Ovary (tissue), 7 donors: ENCODE measurements at regions not wholly inside any gene's neighbourhood (a gene's known extent, or its start where the extent isn't known, plus 50 kb on each side); places are given as distances from the start of the nearest gene placed in this dataset.

ENCODE experiments used
- DNase-seq, 5 donors: peaks; one replicate each; pipeline ENCODE4 v3.0.0-alpha.2; 2019 to 2020
- H3K27ac ChIP-seq, 2 donors: fragments of 200-600 bp; one replicate each; pipeline versions ENCODE4 v1.5.1 to v1.8.0; 2019 to 2022
- H3K27me3 ChIP-seq: fragments of 200-600 bp; one replicate; pipeline ENCODE4 v1.8.0; 2022
- H3K36me3 ChIP-seq: fragments of 200-600 bp; sonication (generic); one replicate; pipeline ENCODE4 v1.5.1; 2019
- H3K4me1 ChIP-seq: one replicate; pipeline ENCODE4 v1.8.1; 2013; ENCODE audit warnings: mild to moderate bottlenecking, moderate library complexity; ENCODE audit not compliant: insufficient read depth
- H3K4me3 ChIP-seq: fragments of 200-600 bp; sonication (generic); one replicate; pipeline ENCODE4 v1.5.1; 2017
- H3K9me3 ChIP-seq, 2 donors: fragments of 200-600 bp in 1 of 2; sonication (generic) in 1 of 2; one replicate each; pipeline versions ENCODE4 v1.5.1 to v1.8.1; 2013 to 2019; ENCODE audit warnings: mild to moderate bottlenecking in 1 of 2, moderate library complexity in 1 of 2
- CTCF ChIP-seq, 3 donors: fragments of 450-650 bp in 2 of 3; fragments of 200-600 bp in 1 of 3; IDR thresholded peaks; one replicate each; pipeline versions ENCODE4 v1.5.1 to v1.8.0; 2016 to 2022; ENCODE audit warnings: antibody characterized with exemption in 3 of 3, mild to moderate bottlenecking in 1 of 3
- EP300 ChIP-seq: sonication (generic); formaldehyde crosslinking; IDR thresholded peaks from one replicate; pipeline ENCODE4 v1.6.1; 2017; ENCODE audit warnings: antibody characterized with exemption
- POLR2A ChIP-seq: fragments of 450-650 bp; IDR thresholded peaks from one replicate; pipeline ENCODE4 v1.6.1; 2017; ENCODE audit warnings: antibody characterized with exemption, mild to moderate bottlenecking, moderate library complexity
- WGBS, 3 donors: extraction: QIAGEN DNeasy Blood & Tissue Kit in 1 of 3; methylation state at CpG; one replicate each; pipeline versions ENCODE4 v1.1.5 to v1.1.7; 2013 to 2017; 5-methylcytosine and 5-hydroxymethylcytosine counted together
- intact Hi-C, 4 donors: fragments of 100-400 bp; cut with DNase I; formaldehyde crosslinking; loops; one replicate each; pipeline versions ENCODE4 v1.11.0 to v1.15.1; 2022 to 2023
- donor health status: DM: no; HTN: no; CAD: no; lungs with moderate emphysema.
- donor health status: DM: no; HTN: no; CAD: no.
- donor health status: Bipolar disorder and iron deficiency.
- donor health status: DM: no; HTN: no; CAD: no.
- donor health status: DM: yes; HTN: yes; CAD: no.

DNA sequence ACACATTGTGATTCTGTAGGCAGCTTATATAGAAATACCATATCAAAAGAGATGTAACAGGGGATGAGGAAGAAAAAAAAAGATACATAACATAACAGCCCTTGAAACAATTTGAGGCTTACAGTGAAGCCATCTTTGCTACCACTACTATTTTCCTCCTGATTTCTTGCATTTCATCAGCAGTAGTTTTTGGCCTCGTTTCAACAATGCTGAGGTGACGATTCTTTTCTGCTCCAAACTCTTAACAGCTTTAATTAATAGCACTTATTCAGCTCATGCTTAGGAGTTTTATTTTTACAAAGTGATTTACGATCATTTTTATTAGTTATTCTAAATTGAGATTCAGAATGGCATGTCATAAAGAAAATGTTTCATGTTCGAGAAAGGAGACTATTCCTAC is 163.2 kb downstream of the DCK start:
- no peak for DNase-seq
- TF ChIP-seq POLR2A = no peak
- TF ChIP-seq EP300 = no peak
- no peak for TF ChIP-seq CTCF (IDR thresholded peaks at IDR 0.05)
- WGBS, 3 donors = 14 to 24% (median 18%) methylated on average over 4 of the region's 4 CpGs
- no peaks in the 10 kb centered on the region for H3K4me1 ChIP-seq
- H3K9me3 ChIP-seq = no peaks in the 10 kb centered on the region
- H3K27ac ChIP-seq = no peak overlapping the region
- intact Hi-C loops = no loop called here
- H3K36me3 ChIP-seq = no peaks in the 10 kb centered on the region
- no peaks in the 10 kb centered on the region for H3K27me3 ChIP-seq
- H3K4me3 ChIP-seq = no peak overlapping the region

DNA sequence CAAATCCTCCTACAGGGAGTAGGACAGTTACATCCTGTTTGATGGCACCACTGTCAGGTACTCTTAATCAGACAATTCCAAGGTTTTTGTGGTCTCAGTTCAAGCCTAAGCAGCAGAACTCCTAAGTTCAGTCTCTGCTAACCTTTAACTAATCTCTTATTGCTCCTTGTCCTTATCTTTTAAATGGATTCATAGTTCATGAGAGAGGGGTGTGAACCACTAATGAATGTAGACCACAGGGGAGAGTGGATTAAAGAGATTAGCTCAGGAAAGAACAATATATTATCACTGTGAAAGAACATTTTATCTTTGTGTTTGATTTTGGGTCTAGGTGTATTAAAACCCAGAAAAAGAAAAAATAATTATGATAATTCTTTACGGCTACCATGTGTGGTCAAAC is 168.9 kb downstream of the DCK start:
- intact Hi-C loops = no loop called here
- DNase-seq = no peak
- Histone ChIP-seq H3K9me3 (no peaks in the 10 kb centered on the region), H3K27ac (no peak overlapping the region), H3K36me3 (no peaks in the 10 kb centered on the region), H3K4me1 (no peaks in the 10 kb centered on the region), H3K4me3 (no peak overlapping the region), H3K27me3 (no peaks in the 10 kb centered on the region)
- WGBS, 3 donors = 87 to 97% (median 95%) methylated on average over 1 of the region's 1 CpG
- TF ChIP-seq EP300 = no peak

GRCh38 chr4:71163317-71163716 is 169.9 kb downstream of the DCK start:
- no peaks in the 10 kb centered on the region for H3K36me3 ChIP-seq
- H3K27me3 ChIP-seq = no peaks in the 10 kb centered on the region
- intact Hi-C loops = no loop called here
- WGBS, 3 donors = 42 to 73% (median 64%) methylated on average over 2 of the region's 2 CpGs
- no peak overlapping the region for H3K4me3 ChIP-seq
- TF ChIP-seq EP300 = no peak
- H3K9me3 ChIP-seq = no peaks in the 10 kb centered on the region
- no peaks in the 10 kb centered on the region for H3K4me1 ChIP-seq
- no peak overlapping the region for H3K27ac ChIP-seq
- DNase-seq = no peak

GRCh38 chr4:71167083-71167482 is 171.7 kb upstream of the SLC4A4 start:
- no peaks in the 10 kb centered on the region for H3K36me3 ChIP-seq
- no peak overlapping the region for H3K4me3 ChIP-seq
- H3K4me1 ChIP-seq = no peaks in the 10 kb centered on the region
- no peaks in the 10 kb centered on the region for H3K27me3 ChIP-seq
- intact Hi-C loops = no loop called here
- 96 to 98% (median 97%) methylated on average over 3 of the region's 3 CpGs for WGBS, 3 donors
- TF ChIP-seq POLR2A = no peak
- TF ChIP-seq EP300 = no peak
- TF ChIP-seq CTCF (IDR thresholded peaks at IDR 0.05) = no peak
- no peaks in the 10 kb centered on the region for H3K9me3 ChIP-seq
- no peak for DNase-seq
- H3K27ac ChIP-seq = no peak overlapping the region

DNA sequence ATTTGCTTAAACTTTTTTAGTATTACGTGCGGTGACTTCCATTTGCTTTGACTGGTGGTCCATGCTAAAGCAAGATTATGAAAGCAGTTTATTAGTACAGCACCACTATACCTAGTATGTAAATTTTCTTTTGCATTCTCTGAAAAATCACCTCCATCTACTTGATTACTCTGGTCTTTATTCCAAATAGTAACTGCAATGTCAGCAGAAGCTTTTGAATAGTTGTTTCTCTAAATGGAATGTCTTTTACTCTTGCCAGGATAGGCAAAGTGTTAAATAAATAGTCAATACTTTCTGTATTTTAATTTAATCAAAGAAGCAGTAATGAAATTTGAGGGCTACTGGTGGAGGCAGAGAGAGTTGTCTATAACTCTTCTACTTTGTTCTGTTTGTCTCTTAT is 167.2 kb upstream of the SLC4A4 start:
- 96 to 97% (median 97%) methylated on average over 2 of the region's 2 CpGs for WGBS, 3 donors
- intact Hi-C loops = no loop called here
- DNase-seq = no peak

More for the DNA sequence above, 167.2 kb upstream of the SLC4A4 start:
- TF ChIP-seq CTCF (IDR thresholded peaks at IDR 0.05) (no peak), EP300 (no peak), POLR2A (no peak)
- Histone ChIP-seq H3K27ac (no peak overlapping the region), H3K9me3 (no peaks in the 10 kb centered on the region), H3K36me3 (no peaks in the 10 kb centered on the region), H3K27me3 (no peaks in the 10 kb centered on the region), H3K4me3 (no peak overlapping the region), H3K4me1 (no peaks in the 10 kb centered on the region)
